22Rv1 (cell line): ENCODE measurements at regions not wholly inside any gene's neighbourhood (a gene's known extent, or its start where the extent isn't known, plus 50 kb on each side); places are given as distances from the start of the nearest gene placed in this dataset.

Experiments
- CTCF ChIP-seq: fragments of 450-650 bp; IDR thresholded peaks from 2 replicates; pipeline ENCODE4 v1.5.1; 2017; ENCODE audit warnings: mild to moderate bottlenecking
- ZFX ChIP-seq: fragments of 450-650 bp; IDR thresholded peaks from 2 replicates; pipeline ENCODE4 v1.6.1; 2017; ENCODE audit warnings: antibody characterized with exemption, borderline replicate concordance

- TF ChIP-seq CTCF (no peak), ZFX (no peak)
These were observed 247.7 kb downstream of the AHR start for GRCh38 chr7:17546189-17546588.
